GM21737 (cell line): ENCODE measurements at regions not wholly inside any gene's neighbourhood (a gene's known extent, or its start where the extent isn't known, plus 50 kb on each side); places are given as distances from the start of the nearest gene placed in this dataset.
"Not testable (repeated sequence)": the region's sequence is repeated elsewhere in the genome, so short reads cannot be mapped to it uniquely, and the experiment has no call there.

Experiments
- ATAC-seq: cut with Tn5 transposase; IDR thresholded peaks from one replicate; pipeline ENCODE4 v1.9.1; 2021; ENCODE audit warnings: mild to moderate bottlenecking, moderate library complexity; ENCODE audit not compliant: unreplicated experiment

DNA sequence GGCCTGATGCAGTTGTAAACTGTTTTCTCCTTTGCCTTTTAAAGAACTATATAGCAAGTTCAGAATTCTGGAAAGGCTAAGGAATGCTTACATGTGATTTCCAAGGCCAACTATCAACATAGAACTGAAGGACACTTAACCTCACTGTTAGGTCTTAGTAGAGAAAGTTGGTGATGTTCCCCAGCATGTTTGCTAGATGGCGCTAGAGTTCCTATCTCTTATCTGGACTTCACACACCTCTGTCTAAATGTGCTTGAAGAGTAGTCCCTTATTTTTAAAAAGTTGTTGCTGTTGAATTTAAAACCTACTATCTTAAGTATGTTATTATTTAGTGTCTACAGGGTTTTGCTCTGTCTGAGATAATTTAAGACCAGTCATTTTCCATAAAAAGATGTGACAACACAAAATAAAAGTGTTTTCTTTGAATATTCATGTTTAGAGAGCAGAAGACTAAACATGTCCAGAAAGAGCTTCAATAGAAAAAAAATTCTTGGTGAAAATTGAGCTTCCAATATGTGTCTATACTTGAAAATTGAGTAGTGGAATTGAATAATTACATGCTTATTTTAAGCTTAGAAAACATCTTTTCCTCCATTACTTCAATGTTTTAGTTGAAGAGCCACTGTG, 237.3 kb downstream of the S1PR1 start:
- ATAC-seq, result no peak

DNA sequence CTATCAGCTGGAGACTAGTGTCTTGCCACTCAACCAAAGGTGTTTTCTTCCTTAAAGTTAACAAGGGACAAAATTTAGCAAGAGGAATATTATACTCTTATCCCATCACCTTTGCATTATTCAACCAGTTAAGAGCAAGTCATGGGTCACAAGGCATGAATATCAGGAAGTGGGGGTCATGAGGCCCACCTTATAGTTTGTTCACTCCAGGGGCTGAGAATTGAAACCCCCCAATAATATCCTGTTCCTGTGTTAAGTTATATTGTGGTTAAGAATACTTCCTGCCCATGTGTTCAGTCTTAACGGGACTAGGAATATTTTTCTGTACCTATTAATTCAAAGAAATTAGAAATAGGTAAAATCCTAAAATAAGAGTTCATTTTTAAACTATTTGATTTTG, 239.7 kb downstream of the S1PR1 start:
- ATAC-seq, result no peak

DNA sequence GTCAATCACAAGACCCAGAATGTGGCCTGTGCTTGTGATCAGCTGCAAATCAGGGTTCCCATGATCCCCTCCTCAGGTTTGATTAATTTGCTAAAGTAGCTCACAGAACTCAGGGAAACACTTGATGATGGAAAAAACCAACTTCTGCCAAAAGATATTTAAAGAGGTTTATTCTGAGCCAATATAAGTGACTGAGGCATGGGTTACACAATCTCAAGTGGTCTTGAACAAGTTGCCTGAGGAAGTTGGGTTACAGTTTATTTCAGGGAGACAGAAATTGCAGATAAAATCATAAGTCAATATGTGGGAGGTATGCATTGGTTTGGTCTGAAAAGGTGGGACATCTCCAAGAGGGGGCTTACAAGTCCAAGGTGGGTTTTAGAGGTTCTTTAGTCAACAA, 243.1 kb downstream of the S1PR1 start:
- no peak for ATAC-seq

DNA sequence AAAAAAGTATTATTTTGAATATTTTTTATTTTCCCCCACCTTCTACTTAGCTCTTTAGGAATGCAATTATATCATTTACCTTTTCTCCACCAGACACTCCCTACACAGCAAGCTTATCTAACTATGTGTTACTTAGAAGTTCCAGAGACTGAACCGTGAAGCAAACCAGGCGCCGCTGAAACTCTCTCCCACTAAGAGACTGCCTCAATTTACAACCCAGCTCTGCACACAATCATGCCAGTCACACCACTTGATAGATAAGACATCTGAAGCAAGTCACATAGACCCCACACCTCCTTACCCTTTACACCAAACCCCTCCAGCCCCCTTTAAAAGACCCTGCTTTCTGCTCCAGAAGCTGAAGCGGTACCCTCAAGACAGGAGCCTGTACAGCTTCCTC, 245.5 kb downstream of the S1PR1 start:
- ATAC-seq, result no peak

DNA sequence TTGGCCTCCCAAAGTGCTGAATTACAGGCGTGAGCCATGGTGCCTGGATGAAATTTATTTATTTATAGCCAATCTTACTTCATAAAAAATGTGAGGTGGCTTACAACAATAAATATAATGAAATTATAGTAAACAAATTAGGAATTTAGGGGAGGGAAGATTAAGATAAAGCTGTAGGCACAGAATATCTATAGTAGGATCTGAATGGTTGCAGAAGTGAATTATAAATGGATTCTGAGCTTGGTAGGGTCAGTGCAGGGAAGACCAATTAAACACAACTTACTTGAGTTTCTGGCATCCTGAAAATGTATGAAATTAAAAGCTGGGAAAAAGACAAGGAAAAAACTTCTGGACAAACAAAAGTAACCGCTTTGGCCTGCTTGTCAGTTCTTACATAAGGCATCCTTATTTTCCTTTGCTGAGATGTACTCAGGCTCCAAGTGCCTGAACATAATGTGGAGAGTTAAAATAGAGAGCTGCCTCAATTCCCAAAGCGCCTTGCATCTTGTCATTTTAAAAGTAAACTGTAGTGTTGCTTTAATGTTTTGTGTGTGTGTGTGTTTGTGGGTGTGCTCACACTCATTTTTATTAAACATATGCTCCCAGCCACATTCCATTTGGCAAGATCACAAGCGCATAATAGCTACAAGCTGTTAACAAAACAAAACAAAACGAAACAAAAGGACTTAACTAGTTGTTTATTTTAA, 247.3 kb downstream of the S1PR1 start:
- ATAC-seq, result no peak

DNA sequence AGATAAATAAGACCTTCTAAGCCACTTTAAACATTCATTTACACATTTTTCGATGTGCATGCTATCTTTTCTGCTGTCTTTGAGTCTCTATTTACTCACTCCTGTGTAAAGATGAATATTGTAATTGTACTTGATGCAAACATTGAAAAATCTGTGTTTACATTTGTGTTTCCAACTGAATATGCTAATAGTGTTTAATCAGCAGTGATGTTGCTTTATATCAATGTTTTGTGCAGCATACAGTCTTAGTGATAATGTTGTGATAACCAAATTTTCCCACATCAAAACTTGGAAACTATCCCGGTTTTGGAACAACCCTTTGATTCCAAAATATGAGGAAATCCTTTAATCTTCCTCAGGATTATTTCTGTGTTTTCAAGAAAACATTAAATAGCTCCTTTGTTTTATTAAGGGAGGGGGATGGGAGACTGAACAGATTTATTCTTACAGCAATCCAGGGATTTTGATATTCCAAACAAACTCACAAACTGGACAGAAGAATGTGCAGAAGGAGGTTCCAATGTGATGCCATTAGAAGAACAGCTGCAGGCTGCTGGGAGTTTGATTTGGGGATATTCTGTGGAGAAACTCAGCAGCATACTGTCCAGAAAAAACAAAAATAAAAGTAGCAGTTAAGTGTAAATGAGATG, 248.0 kb downstream of the S1PR1 start:
- ATAC-seq, result no peak

DNA sequence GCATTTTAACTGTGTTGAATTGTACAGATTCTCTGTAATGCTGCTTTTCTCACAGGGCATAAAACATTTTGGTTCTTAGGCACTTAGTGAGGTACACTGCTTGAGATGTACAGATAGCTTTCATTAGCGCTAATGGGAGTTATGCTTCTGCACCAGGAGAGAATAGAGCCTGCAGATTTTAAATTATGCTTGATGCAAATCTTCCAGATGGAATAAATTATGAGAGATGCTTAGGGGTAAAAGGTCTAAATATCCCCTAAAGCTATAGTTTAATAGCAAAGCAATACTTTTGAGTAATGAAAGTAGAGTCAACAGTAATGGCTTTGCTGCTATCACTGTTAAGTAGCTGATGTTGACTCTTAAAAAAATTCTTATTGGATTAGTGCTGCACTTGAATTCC, 248.9 kb downstream of the S1PR1 start:
- no peak for ATAC-seq

DNA sequence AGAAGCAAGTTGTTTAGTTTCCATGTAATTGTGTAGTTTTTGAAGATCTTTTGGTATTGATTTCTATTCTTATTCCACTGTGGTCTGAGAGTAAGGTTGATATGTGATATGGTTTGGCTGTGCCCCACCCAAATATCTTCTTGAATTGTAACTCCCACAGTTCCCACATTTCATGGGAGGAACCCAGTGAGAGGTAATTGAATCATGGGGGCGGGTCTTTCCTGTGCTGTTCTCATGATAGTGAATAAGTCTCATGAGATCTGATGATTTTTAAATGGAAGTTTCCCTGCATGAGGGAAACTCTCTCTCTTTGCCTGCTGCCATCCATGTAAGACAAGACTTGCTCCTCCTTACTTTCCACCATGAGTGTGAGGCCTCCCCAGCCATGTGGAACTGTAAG, 255.3 kb downstream of the S1PR1 start:
- not testable (repeated sequence) for ATAC-seq

DNA sequence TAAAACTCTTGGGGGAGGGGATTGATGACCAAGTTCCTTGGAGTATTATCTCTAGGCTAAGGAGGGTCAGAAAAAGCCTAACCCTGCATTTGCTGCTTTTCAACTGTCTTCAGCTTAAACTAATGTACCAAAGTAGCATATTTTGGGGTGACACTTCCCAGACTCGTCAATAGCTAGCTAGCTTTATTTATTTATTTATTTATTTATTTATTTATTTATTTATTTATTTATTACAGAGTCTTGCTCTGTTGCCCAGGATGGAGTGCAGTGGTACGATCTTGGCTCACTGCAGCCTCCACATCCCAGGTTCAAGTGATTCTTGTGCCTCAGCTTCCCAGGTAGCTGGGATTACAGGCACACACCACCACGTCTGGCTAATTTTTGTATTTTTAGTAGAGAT, 257.1 kb downstream of the S1PR1 start:
- ATAC-seq, result not testable (repeated sequence)

DNA sequence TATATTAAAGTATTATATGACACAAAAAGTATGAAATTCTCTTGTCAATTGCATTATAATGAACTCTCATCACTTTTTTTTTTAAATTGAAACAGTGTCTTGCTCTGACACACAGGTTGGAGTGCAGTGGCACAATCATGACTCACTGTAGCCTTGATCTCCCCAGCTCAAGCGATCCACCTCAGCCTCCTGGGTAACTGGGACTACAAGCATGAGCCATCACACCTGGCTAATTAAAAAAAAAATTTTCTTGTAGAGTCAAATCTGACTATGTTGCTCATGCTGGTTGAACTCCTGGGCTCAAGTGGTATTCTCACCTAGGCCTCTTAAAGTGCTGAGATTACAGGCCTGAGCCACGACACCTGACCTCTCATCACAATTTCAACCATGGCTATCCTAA, 259.3 kb downstream of the S1PR1 start:
- ATAC-seq, result no peak

DNA sequence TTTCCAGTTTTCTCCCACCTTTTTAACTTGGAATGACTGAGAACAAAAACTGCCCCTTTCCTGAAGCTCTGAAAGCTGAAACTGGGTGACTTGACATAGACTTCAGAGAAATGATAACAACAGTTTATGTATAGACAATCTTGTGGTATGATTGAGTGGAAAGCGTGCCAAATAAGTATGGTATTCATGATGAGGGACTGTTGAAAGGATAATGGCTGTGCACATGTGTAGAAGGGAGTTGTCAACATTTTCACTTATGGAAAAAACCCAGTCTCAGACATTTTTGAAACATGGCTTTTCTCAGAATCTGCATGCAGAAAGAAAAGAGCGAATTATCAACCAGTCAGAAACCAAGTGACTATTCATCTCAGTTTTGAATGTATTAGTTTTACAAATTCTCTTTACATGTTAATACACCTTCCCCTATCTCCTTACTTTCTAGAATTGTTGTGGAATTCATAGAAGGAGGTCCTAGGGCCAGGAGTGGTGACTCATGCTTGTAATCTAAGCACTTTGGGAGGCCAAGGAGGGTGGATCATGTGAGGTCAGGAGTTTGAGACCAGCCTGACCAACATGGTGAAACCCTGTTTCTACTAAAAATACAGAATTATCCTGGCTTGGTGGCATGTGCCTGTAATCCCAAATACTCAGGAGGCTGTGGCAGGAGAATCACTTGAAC, 261.2 kb downstream of the S1PR1 start:
- no peak for ATAC-seq

DNA sequence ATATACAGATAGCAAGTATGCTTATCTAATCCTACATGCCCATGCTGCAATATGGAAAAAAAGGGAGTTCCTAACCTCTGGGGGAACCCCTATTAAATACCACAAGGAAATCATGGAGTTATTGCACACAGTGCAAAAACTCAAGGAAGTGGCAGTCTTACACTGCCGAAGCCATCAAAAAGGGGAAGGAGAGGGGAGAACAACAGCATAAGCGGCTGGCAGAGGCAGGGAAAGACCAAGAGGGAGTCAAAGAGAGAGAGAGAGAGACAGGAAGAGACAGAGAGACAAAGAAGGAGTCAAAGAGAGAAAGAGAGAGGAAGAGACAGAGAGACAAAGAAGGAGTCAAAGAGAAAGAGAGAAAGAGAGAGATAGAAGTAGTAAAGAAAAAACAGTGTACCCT, 267.3 kb downstream of the S1PR1 start:
- not testable (repeated sequence) for ATAC-seq

DNA sequence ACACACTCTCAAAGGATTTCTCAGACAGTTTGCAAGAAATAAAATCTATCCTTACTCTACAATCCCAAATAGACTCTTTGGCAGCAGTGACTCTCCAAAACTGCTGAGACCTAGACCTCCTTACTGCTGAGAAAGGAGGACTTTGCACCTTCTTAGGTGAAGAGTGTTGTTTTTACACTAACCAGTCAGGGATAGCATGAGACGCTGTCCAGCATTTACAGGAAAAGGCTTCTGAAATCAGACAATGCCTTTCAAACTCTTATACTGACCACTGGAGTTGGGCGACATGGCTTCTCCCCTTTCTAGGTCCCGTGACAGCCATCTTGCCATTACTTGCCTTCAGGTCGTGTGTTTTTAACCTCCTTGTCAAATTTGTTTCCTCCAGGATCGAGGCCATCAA, 268.4 kb downstream of the S1PR1 start:
- not testable (repeated sequence) for ATAC-seq

DNA sequence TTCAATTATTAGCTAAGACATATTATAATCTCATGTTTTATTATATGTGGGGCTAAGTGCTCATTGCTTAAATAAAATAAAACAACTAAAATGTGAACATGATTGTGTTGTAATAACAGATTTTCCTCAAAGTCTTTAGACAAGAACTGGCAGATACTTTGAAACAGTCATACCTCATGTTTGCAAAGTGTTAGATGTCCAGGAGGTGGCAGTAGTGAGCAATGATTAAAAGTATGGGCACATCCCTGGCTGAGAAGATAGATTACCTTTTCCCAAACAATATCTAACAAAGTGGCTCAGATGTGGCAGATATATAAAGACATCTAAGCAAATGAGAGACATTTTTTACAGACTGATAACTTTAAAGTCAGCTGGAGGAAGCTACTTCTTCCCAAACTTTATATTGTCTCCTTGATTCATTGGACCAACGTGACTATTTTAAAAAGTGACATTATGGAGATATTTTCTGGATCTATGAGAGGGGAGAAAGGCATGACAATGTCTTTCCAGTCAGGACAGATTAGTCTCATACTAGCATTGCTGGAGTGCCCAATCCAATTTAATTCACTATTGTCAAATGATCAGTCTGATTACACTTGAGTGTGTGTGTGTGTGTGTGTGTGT, 269.8 kb downstream of the S1PR1 start:
- ATAC-seq, result no peak

DNA sequence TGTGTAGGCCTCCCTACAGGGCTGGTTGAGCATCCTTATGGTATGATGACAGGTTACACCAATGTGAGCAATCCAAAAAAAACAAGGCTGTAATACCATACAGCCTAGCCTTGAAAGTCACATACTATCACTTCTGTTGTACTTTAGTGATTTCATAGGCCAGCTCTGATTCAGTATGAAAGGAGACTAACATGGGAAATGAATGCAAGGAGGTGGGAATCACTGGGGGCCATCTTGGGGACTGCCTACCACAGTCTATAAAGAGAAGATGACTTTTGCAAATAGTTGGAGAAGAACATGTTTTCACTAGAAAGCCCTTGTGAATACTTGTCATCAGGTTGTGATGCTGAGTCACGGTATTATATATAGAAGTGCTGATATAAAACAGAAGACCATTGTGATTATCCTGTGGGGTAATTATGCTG, 270.7 kb downstream of the S1PR1 start:
- ATAC-seq, result no peak

DNA sequence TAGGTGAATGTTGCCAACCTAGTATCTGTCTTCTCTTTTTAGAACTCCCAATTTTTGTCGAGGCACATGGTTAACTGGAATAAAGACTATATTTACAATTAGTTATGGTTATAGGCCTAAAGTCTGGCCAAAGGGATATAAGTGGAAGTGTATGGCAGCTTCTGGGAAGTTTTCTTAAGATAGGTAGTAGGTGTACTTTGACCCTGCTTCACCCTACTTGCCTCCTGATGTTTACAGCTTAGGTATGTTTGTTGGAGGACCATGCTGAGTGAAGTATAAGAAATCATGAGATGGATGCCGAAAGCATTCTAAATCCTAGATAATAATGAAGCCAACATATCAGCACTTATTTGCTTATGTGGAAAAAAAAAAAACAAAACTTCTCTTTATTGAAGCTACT, 272.1 kb downstream of the S1PR1 start:
- no peak for ATAC-seq

DNA sequence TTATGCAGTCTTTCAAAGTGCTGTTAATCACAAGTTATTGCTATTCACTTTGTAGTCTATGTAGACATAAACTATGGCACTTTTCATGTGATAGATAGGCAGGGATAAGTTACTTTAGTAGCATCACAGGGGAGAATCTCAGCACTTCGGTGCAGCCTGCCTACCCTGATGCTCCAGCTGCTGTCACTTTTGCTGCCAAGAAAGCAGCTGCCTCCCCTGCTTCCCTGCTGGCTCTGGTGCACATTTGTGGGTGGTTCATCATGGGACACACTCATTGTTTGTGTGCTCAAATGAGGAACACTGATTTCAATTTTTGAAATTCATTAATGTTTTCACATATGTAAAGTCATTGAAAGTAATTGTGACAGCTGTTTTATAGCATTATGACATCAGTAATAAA, 272.6 kb downstream of the S1PR1 start:
- ATAC-seq, result no peak

DNA sequence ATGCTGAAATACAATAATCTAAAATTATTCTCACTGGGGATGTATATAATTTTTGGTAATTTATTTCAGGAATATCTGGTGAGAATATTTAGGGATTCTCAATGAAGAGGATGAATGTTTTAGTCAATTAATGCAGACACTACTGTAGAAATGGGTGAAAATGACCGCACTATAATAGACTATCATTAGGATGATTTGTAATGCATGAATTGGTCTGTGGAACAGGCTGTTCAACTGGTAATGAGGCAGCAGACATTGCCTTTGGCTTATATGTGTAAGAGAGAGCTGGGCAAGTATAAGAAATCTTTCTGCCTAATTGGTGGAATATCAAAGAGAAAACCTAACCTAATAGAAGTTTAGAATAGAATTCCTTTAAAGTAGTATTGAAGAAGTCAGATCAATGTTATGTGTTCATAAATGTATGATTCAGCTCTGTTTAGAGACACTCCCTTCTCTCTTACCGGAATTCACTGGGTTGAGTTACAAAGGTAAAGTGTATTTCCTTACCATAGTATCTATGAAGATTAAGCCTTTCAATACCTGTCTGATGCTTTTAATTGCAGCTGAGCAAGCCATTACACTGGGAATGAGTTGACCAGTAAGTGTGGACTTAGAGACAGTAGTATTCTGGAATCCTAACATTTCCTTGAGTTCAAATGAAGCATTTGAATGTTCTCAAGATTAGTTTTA, 274.5 kb downstream of the S1PR1 start:
- ATAC-seq, result no peak

DNA sequence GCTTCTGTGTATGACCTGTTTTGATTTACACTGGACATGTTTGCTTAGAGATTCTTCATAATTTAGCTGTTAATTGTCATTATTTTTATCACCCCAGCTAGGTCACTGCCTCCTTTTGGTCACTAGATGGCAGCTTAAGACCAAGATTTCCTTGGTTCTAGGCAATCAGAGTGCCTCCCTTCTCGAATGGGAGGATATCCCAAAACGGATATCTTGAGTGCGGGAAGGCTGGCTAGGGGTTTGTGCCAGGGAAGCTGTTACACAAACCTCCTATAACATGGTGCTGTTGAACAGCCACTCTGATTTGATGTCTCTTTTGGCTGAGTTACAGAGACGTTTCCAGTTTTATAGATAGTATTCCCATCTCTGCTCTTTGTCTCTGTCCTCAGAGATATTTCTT, 283.5 kb downstream of the S1PR1 start:
- ATAC-seq, result peak; percentile 75

DNA sequence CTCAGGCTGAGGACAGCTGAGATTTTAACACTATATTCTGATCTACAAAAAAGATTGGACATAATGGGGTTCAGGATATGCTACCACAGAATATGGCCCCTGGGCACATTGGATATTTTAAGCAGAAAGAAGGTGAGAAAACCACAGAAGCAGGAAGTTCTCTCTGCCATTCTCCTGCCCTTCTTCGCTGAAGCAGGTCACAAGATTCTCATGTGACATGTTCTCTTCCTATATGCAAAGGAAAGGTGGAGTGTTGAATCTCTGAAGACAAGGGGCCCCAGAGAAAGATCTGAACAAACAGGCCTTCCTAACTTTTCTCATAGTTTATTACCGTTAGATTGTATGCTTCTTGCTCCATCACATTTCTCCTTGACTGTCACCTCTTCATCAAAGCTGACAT, 285.7 kb downstream of the S1PR1 start:
- ATAC-seq, result no peak

DNA sequence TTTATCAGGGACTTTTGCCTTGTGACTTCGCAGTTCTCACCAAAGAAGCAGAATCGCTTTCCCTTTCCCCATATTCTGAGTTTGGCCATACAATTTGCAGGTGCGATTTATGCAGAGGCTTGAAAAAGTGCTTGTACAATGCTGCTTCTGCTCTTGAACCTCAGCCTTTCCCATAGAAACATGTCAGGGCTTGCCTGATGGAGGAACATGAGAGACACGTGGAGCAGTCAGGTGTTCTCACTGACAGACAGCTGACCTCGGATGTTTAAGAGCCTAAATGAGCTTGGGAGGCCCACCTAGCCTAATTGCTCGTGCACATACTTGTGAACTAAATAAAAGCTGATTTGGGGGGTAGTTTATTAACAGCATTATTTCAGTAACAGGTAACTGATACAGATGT, 290.0 kb downstream of the S1PR1 start:
- ATAC-seq, result no peak
